DND-41 (cell line): ENCODE measurements at regions not wholly inside any gene's neighbourhood (a gene's known extent, or its start where the extent isn't known, plus 50 kb on each side); places are given as distances from the start of the nearest gene placed in this dataset.

Source experiments
- ATAC-seq: fragments of 200-7000 bp; cut with Tn5 transposase; 3 replicates; pipeline ENCODE4 v1.9.1; 2021; ENCODE audit warnings: low read depth; ENCODE audit not compliant: insufficient read depth
- DNase-seq: peaks from one replicate; pipeline ENCODE4 v3.0.0-alpha.2; 2020
- H2AFZ ChIP-seq: 2 replicates; pipeline ENCODE4 v1.6.0; 2012; ENCODE audit warnings: low read depth, low read length
- H3K27ac ChIP-seq: 2 replicates; pipeline ENCODE4 v1.5.1; 2012; ENCODE audit warnings: low read length, inconsistent platforms
- H3K27me3 ChIP-seq: fragments of 200-600 bp; sonication (generic); 2 replicates; pipeline ENCODE4 v1.6.0; 2012; ENCODE audit warnings: low read length, mild to moderate bottlenecking, inconsistent platforms; ENCODE audit not compliant: insufficient read depth, poor library complexity
- H3K36me3 ChIP-seq: 2 replicates; pipeline ENCODE4 v1.5.1; 2012; ENCODE audit warnings: low read length, inconsistent platforms; ENCODE audit not compliant: insufficient read depth
- H3K4me1 ChIP-seq: 2 replicates; pipeline ENCODE4 v1.5.1; 2012; ENCODE audit warnings: mild to moderate bottlenecking, low read length; ENCODE audit not compliant: insufficient read depth
- H3K4me2 ChIP-seq: 2 replicates; pipeline ENCODE4 v1.6.0; 2012; ENCODE audit warnings: mild to moderate bottlenecking, moderate library complexity, low read length, inconsistent platforms; ENCODE audit not compliant: insufficient read depth
- H3K4me3 ChIP-seq, 2 experiments: fragments of 200-600 bp in 1 of 2; shearing (Covaris generic) in 1 of 2; 2 replicates each; pipeline ENCODE4 v1.5.1; 2012 to 2016; ENCODE audit warnings: inconsistent platforms in 2 of 2, low read length in 2 of 2, mild to moderate bottlenecking in 2 of 2, low read depth in 1 of 2, moderate library complexity in 1 of 2
- H3K79me2 ChIP-seq: 2 replicates; pipeline ENCODE4 v1.6.0; 2012; ENCODE audit warnings: low read length, inconsistent platforms; ENCODE audit not compliant: insufficient read depth
- H3K9ac ChIP-seq: 2 replicates; pipeline ENCODE4 v1.6.0; 2012; ENCODE audit warnings: low read depth, mild to moderate bottlenecking, inconsistent platforms, low read length, moderate library complexity
- H3K9me3 ChIP-seq: 2 replicates; pipeline ENCODE4 v1.5.1; 2012; ENCODE audit warnings: low read length, moderate library complexity, mild to moderate bottlenecking, inconsistent platforms; ENCODE audit not compliant: insufficient read depth, severe bottlenecking
- H4K20me1 ChIP-seq: 2 replicates; pipeline ENCODE4 v1.6.0; 2012; ENCODE audit warnings: low read length; ENCODE audit not compliant: insufficient read depth
- EZH2 ChIP-seq: IDR thresholded peaks from 3 replicates; pipeline ENCODE4 v1.6.1; 2012; ENCODE audit warnings: borderline replicate concordance, low read depth, mild to moderate bottlenecking, moderate library complexity, low read length, inconsistent platforms; ENCODE audit not compliant: severe bottlenecking
- TF ChIP-seq, protein P1 (sequence below): IDR thresholded peaks from 2 replicates; pipeline ENCODE4 v1.5.1; 2012; ENCODE audit warnings: borderline replicate concordance, low read length, moderate library complexity, mild to moderate bottlenecking; ENCODE audit not compliant: poor library complexity, severe bottlenecking; ENCODE audit errors: extremely low read depth

DNA sequence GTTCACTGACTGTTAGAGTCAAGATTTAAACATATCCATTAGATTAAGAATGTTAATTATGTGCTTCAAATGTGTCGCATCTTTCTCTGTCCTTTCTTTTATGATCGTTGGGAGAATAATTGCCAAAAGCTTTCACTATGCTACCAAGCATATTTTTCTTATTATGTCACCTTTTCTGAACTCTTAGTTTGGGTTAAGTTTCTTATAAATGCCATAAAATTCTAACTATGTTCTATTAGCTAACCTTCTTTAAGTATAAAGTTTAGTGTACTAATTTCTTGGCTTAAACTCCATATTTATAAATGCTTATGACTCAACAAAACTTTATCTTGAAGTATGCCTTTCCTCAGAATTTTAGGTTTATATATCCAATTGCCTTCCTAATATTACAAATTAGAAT is 1759.4 kb downstream of the PCDH9 start:
- Histone ChIP-seq H3K36me3 (no peaks in the 10 kb centered on the region), H3K27ac (no peak overlapping the region), H3K4me1 (no peaks in the 10 kb centered on the region), H3K9ac (no peak overlapping the region), H3K27me3 (no peaks in the 10 kb centered on the region), H3K4me3 (no peak overlapping the region), H3K4me2 (no peak overlapping the region), H2AFZ (no peak overlapping the region), H4K20me1 (no peaks in the 10 kb centered on the region), H3K9me3 (no peaks in the 10 kb centered on the region), H3K79me2 (no peaks in the 10 kb centered on the region)
- ATAC-seq (no peak), DNase-seq (no peak)
- TF ChIP-seq, protein P1, sequence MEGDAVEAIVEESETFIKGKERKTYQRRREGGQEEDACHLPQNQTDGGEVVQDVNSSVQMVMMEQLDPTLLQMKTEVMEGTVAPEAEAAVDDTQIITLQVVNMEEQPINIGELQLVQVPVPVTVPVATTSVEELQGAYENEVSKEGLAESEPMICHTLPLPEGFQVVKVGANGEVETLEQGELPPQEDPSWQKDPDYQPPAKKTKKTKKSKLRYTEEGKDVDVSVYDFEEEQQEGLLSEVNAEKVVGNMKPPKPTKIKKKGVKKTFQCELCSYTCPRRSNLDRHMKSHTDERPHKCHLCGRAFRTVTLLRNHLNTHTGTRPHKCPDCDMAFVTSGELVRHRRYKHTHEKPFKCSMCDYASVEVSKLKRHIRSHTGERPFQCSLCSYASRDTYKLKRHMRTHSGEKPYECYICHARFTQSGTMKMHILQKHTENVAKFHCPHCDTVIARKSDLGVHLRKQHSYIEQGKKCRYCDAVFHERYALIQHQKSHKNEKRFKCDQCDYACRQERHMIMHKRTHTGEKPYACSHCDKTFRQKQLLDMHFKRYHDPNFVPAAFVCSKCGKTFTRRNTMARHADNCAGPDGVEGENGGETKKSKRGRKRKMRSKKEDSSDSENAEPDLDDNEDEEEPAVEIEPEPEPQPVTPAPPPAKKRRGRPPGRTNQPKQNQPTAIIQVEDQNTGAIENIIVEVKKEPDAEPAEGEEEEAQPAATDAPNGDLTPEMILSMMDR = no peak

DNA sequence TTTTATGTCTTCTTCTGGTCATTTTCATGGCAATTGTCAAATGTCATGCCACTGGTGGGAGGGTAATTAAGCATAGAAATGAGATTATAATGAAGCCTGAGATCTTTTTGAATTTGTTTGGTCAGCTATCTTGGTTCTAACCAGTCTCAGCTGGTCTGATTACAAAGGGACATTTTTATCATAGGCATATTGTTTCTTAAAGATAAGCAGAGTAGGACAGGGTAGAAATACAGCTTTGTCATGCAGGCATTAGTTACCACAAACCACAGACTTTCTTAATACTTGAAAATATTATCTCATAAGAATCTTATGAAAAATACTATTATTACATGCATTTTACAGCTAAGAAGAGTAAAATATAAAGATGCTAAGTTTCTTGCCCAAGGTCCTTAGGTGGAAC is 1761.5 kb downstream of the PCDH9 start:
- DNase-seq (no peak), ATAC-seq (no peak)
- H3K9ac ChIP-seq = no peak overlapping the region
- no peaks in the 10 kb centered on the region for H3K36me3 ChIP-seq
- no peaks in the 10 kb centered on the region for H3K4me1 ChIP-seq
- no peaks in the 10 kb centered on the region for H3K79me2 ChIP-seq
- no peak overlapping the region for H3K4me3 ChIP-seq
- H3K27me3 ChIP-seq = no peaks in the 10 kb centered on the region
- no peak overlapping the region for H3K4me2 ChIP-seq
- TF ChIP-seq EZH2 = no peak
- TF ChIP-seq, protein P1 = no peak
- no peaks in the 10 kb centered on the region for H3K9me3 ChIP-seq
- H3K27ac ChIP-seq = no peak overlapping the region
- no peak overlapping the region for H2AFZ ChIP-seq
- H4K20me1 ChIP-seq = no peaks in the 10 kb centered on the region

DNA sequence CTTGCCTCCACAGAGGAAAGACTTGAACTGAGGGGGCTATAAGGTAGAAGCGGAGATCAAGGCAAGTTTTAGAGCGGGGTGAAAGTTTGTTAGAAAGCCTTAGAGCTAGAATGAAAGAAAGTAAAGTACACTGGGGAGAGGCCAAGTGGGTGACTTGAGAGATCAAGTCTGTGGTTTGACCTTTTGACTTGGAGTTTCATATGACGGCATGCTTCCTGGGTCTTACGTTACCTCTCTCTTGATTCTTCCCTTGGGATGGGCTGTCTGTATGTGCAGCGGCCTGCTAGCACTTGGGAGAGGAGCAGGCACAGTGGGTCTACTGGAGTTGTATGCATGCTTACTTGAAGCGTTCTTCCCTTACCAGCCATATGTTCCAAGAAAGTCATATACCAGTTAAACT is 1768.5 kb downstream of the PCDH9 start:
- Histone ChIP-seq H3K9ac (no peak overlapping the region), H4K20me1 (no peaks in the 10 kb centered on the region), H2AFZ (no peak overlapping the region), H3K4me3 (no peak overlapping the region), H3K27ac (no peak overlapping the region), H3K79me2 (no peaks in the 10 kb centered on the region), H3K36me3 (no peaks in the 10 kb centered on the region), H3K4me2 (no peak overlapping the region), H3K27me3 (no peaks in the 10 kb centered on the region), H3K9me3 (no peaks in the 10 kb centered on the region), H3K4me1 (no peaks in the 10 kb centered on the region)
- TF ChIP-seq, protein P1 = no peak
- TF ChIP-seq EZH2 = no peak
- ATAC-seq (no peak), DNase-seq (no peak)

DNA sequence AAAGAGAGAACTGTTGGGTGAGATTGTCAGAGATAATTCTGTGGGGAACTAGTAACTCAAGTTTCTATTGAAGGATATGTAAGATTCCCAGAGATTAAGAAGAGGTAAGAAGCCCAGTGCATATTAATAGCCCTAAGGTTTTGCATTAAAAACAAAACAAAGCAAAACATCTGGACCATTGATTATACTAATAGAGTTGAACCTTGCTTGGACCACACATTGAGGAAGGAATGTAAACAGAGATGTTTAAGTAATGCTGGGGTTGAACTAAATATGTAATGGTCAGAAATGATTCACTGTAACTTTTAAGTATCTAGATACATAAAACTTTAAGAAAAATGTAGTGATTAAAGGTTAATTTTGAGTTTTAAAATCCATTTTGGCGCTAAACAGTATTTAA is 1770.0 kb downstream of the PCDH9 start:
- Histone ChIP-seq H3K4me1 (no peaks in the 10 kb centered on the region), H3K4me2 (no peak overlapping the region), H3K79me2 (no peaks in the 10 kb centered on the region), H3K9me3 (no peaks in the 10 kb centered on the region), H3K27me3 (no peaks in the 10 kb centered on the region), H3K36me3 (no peaks in the 10 kb centered on the region), H3K27ac (no peak overlapping the region), H3K4me3 (no peak overlapping the region), H3K9ac (no peak overlapping the region), H4K20me1 (no peaks in the 10 kb centered on the region), H2AFZ (no peak overlapping the region)
- no peak for ATAC-seq
- DNase-seq = no peak
- TF ChIP-seq, protein P1 = no peak
- no peak for TF ChIP-seq EZH2
